OCI-LY3 (cell line): ENCODE measurements at regions not wholly inside any gene's neighbourhood (a gene's known extent, or its start where the extent isn't known, plus 50 kb on each side); places are given as distances from the start of the nearest gene placed in this dataset.

Source experiments
- H2AFZ ChIP-seq: fragments of 200-600, 300-600 bp; shearing (Covaris generic); 2 replicates; pipeline ENCODE4 v1.6.0; 2014; ENCODE audit warnings: antibody characterized with exemption, low read depth, low read length
- H3K27ac ChIP-seq: fragments of 200-600, 300-600 bp; sonication (generic); 2 replicates; pipeline ENCODE4 v1.5.1; 2014; ENCODE audit warnings: mild to moderate bottlenecking, low read length, moderate library complexity, mixed read lengths
- H3K27me3 ChIP-seq: fragments of 200-600, 300-600 bp; sonication (generic); 2 replicates; pipeline ENCODE4 v1.6.1; 2014; ENCODE audit warnings: low read depth, low read length, mixed read lengths
- H3K36me3 ChIP-seq: fragments of 200-600, 300-600 bp; sonication (generic); replicated peaks from 2 replicates; pipeline ENCODE3; 2014; ENCODE audit warnings: low read depth, low read length, mixed read lengths
- H3K4me1 ChIP-seq: fragments of 300-600, 200-600 bp; sonication (generic); 2 replicates; pipeline ENCODE4 v1.6.1; 2014; ENCODE audit warnings: low read length, mixed read lengths
- H3K4me2 ChIP-seq: fragments of 200-600, 300-600 bp; sonication (generic); 2 replicates; pipeline ENCODE4 v1.6.1; 2014; ENCODE audit warnings: low read length, mixed read lengths
- H3K4me3 ChIP-seq: fragments of 300-600, 200-600 bp; sonication (generic); 2 replicates; pipeline ENCODE4 v1.5.1; 2014; ENCODE audit warnings: antibody characterized with exemption, mild to moderate bottlenecking, low read length, moderate library complexity
- H3K79me2 ChIP-seq: fragments of 300-600, 200-600 bp; shearing (Covaris generic); 2 replicates; pipeline ENCODE4 v1.6.1; 2014; ENCODE audit warnings: mild to moderate bottlenecking, low read length, mixed read lengths
- H3K9ac ChIP-seq: fragments of 300-600, 200-600 bp; shearing (Covaris generic); 2 replicates; pipeline ENCODE4 v1.6.0; 2014; ENCODE audit warnings: mild to moderate bottlenecking, low read length, moderate library complexity
- H3K9me3 ChIP-seq: fragments of 200-600, 300-600 bp; shearing (Covaris generic); 2 replicates; pipeline ENCODE4 v1.6.1; 2014; ENCODE audit warnings: low read length, mixed read lengths; ENCODE audit not compliant: insufficient read depth
- H4K20me1 ChIP-seq: fragments of 200-600, 300-600 bp; sonication (generic); 2 replicates; pipeline ENCODE4 v1.6.1; 2016; ENCODE audit warnings: low read length, mixed read lengths; ENCODE audit not compliant: insufficient read depth
- EZH2phosphoT487 ChIP-seq: fragments of 200-600 bp; shearing (Covaris generic); IDR thresholded peaks from 2 replicates; pipeline ENCODE4 v1.6.1; 2018; ENCODE audit warnings: antibody characterized with exemption, mixed run types, low read depth
- TF ChIP-seq, protein P1 (sequence below): fragments of 200-600, 300-600 bp; sonication (generic); IDR thresholded peaks from 2 replicates; pipeline ENCODE4 v1.5.1; 2014; ENCODE audit warnings: antibody characterized with exemption, low read length, low read depth

DNA sequence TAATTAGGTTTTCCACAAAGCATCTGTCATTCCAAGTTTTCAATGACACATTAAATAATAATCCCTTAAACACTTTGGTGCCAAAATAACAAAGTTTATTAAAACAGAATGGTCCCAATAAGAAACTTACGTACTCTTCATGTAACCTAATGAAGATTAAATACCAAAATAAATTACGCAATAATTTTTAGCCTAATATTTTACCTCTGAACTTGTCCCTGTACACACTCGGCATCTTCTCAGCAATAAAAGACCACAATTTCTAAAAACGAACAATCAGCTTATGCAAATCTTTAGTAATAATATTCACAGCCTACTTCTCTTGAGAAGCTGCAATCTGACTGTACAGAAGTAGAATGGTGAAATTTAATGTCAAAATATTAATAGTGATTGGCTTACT is 163.6 kb downstream of the ZDHHC21 start:
- H2AFZ ChIP-seq = no peak overlapping the region
- peaks cover 20% of the 10 kb centered on the region for H3K27me3 ChIP-seq
- H4K20me1 ChIP-seq = no peaks in the 10 kb centered on the region
- H3K4me2 ChIP-seq = no peak overlapping the region
- H3K79me2 ChIP-seq = no peaks in the 10 kb centered on the region
- H3K27ac ChIP-seq = no peak overlapping the region
- TF ChIP-seq, protein P1, sequence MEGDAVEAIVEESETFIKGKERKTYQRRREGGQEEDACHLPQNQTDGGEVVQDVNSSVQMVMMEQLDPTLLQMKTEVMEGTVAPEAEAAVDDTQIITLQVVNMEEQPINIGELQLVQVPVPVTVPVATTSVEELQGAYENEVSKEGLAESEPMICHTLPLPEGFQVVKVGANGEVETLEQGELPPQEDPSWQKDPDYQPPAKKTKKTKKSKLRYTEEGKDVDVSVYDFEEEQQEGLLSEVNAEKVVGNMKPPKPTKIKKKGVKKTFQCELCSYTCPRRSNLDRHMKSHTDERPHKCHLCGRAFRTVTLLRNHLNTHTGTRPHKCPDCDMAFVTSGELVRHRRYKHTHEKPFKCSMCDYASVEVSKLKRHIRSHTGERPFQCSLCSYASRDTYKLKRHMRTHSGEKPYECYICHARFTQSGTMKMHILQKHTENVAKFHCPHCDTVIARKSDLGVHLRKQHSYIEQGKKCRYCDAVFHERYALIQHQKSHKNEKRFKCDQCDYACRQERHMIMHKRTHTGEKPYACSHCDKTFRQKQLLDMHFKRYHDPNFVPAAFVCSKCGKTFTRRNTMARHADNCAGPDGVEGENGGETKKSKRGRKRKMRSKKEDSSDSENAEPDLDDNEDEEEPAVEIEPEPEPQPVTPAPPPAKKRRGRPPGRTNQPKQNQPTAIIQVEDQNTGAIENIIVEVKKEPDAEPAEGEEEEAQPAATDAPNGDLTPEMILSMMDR = no peak
- H3K4me3 ChIP-seq = no peak overlapping the region
- H3K9me3 ChIP-seq = no peaks in the 10 kb centered on the region
- no peak overlapping the region for H3K9ac ChIP-seq
- no peaks in the 10 kb centered on the region for H3K36me3 ChIP-seq
- H3K4me1 ChIP-seq = peaks cover 70% of the 10 kb centered on the region

DNA sequence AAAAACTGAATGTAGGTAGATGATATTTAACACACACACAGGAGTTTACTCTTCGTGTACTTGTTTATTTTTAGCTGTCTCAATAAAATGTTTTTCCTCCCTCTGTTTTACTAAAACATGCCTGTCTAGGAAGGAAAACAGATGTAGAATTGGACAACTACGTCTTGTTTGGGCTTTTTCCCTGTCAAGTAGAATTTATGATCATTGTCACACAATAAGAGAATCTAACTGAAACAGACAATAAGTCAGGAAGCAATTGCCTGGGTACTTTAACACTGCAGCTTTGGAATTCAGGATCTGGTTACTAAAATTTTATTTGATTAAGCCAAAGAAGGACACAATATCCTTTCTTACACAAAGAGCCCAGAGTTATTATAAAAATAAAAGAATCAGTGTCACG is 164.2 kb downstream of the ZDHHC21 start:
- Histone ChIP-seq H3K4me3 (no peak overlapping the region), H3K4me2 (no peak overlapping the region), H3K9ac (no peak overlapping the region)

DNA sequence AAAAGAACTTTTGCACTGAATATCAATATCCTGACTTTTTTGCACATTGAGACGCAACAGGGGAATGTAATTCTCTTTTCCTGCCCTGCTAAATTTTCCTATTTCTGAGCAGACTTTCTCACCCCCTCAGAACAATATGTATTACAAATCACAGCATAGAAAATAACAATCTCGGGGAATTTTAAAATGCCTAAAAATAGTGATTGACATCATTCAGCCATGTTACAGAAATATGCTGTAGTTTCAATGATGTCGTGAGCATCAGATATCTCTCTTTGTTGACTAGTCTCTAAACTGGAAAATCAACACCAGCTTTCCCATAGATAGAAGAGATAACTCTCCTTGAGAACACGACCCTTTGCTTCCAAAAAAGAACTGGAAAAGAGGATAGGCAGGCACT is 166.7 kb downstream of the ZDHHC21 start:
- H3K36me3 ChIP-seq = no peaks in the 10 kb centered on the region
- peaks cover 20% of the 10 kb centered on the region for H3K27me3 ChIP-seq
- no peak overlapping the region for H3K9ac ChIP-seq
- H3K4me2 ChIP-seq = 0 out of 2 replicates have a peak overlapping the region, but pooled peaks have one; percentile 2
- TF ChIP-seq EZH2phosphoT487 = no peak
- TF ChIP-seq, protein P1 = no peak
- no peak overlapping the region for H2AFZ ChIP-seq
- no peaks in the 10 kb centered on the region for H4K20me1 ChIP-seq
- no peak overlapping the region for H3K4me3 ChIP-seq
- no peaks in the 10 kb centered on the region for H3K9me3 ChIP-seq
- peaks cover 39% of the 10 kb centered on the region for H3K4me1 ChIP-seq
- H3K27ac ChIP-seq = no peak overlapping the region
- H3K79me2 ChIP-seq = no peaks in the 10 kb centered on the region

More for the DNA sequence above, 164.2 kb downstream of the ZDHHC21 start:
- H3K36me3 ChIP-seq = no peaks in the 10 kb centered on the region
- H2AFZ ChIP-seq = no peak overlapping the region
- H4K20me1 ChIP-seq = no peaks in the 10 kb centered on the region
- H3K27me3 ChIP-seq = peaks cover 20% of the 10 kb centered on the region
- H3K27ac ChIP-seq = no peak overlapping the region
- H3K4me1 ChIP-seq = peaks cover 64% of the 10 kb centered on the region
- no peak for TF ChIP-seq EZH2phosphoT487
- TF ChIP-seq, protein P1 = no peak
- H3K79me2 ChIP-seq = no peaks in the 10 kb centered on the region
- H3K9me3 ChIP-seq = no peaks in the 10 kb centered on the region

DNA sequence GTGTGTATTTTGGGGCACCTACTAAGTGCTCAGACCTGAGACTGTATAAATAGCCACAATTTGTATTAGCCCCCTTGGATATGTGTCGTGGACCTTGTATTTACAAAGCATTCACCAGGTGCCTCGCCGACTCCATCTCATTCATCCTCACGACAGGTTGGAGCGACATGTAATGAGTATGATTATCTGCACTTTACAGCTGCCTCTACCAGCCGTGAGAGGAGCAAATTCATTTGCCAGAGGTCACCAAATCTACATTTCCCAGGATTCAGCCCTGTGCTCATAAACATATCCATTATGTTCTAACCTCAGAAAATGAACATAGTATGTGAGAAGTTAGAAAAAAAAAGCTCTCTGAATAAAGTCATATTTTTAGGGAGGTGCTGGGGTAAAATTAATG is 167.4 kb downstream of the ZDHHC21 start:
- no peak overlapping the region for H3K4me2 ChIP-seq
- no peak for TF ChIP-seq EZH2phosphoT487
- TF ChIP-seq, protein P1 = no peak
- H3K4me1 ChIP-seq = peaks cover 33% of the 10 kb centered on the region
- peaks cover 19% of the 10 kb centered on the region for H3K27me3 ChIP-seq
- no peaks in the 10 kb centered on the region for H3K36me3 ChIP-seq
- H3K27ac ChIP-seq = no peak overlapping the region
- no peak overlapping the region for H3K4me3 ChIP-seq
- H3K9me3 ChIP-seq = no peaks in the 10 kb centered on the region
- H3K79me2 ChIP-seq = no peaks in the 10 kb centered on the region
- H2AFZ ChIP-seq = no peak overlapping the region
- no peak overlapping the region for H3K9ac ChIP-seq
- H4K20me1 ChIP-seq = no peaks in the 10 kb centered on the region
